ENCODE measurements at regions not wholly inside any gene's neighbourhood (a gene's known extent, or its start where the extent isn't known, plus 50 kb on each side); places are given as distances from the start of the nearest gene placed in this dataset.
"Not testable (repeated sequence)": the region's sequence is repeated elsewhere in the genome, so short reads cannot be mapped to it uniquely, and the experiment has no call there.

DNA sequence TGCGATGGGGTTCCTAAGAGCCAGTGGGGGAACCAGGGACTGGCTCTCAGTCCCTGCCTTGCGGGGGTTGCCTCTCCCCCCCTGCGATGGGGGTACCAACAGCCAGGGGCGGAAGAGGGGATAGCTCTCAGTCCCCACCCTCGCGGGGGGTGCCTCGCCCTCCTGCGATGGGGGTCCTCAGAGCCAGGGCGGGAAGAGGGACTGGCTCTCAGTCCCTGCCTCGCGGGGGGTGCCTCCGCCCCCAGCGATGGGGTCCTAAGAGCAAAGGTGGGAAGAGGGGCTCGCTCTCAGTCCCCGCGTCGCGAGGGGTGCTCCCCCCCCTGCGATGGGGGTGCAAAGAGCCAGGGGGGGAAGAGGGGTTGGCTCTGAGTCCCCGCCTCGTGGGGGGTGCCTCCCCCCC, 162.0 kb downstream of the ATP6V0E2 start:
- not testable (repeated sequence) for H3K4me1 Mint-ChIP-seq (ENCODE audit: low read depth); H3K36me3 Mint-ChIP-seq (ENCODE audit: low read depth); H3K27me3 Mint-ChIP-seq (ENCODE audit: insufficient read depth); H3K27ac Mint-ChIP-seq; H3K9me3 Mint-ChIP-seq; DNase-seq; H3K4me3 Mint-ChIP-seq

DNA sequence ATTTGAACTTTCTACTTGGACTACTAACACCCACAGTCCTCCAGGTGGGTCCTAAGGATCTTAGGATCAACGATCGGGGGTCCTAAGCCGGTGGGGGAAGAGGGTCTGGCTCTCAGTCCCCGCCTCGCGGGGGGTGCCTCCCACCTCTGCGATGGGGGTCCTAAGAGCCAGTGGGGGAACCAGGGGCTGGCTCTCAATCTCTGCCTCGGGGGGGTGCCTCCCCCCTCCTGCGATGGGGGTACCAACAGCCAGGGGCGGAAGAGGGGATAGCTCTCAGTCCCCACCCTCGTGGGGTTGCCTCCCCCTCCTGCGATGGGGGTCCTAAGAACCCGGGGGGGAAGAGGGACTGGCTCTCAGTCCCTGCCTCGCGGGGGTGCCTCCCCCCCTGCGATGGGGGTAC, 165.3 kb downstream of the ATP6V0E2 start:
- H3K36me3 Mint-ChIP-seq (ENCODE audit: low read depth); DNase-seq; H3K9me3 Mint-ChIP-seq; H3K27ac Mint-ChIP-seq; H3K4me1 Mint-ChIP-seq (ENCODE audit: low read depth); H3K27me3 Mint-ChIP-seq (ENCODE audit: insufficient read depth); H3K4me3 Mint-ChIP-seq: not testable (repeated sequence)

DNA sequence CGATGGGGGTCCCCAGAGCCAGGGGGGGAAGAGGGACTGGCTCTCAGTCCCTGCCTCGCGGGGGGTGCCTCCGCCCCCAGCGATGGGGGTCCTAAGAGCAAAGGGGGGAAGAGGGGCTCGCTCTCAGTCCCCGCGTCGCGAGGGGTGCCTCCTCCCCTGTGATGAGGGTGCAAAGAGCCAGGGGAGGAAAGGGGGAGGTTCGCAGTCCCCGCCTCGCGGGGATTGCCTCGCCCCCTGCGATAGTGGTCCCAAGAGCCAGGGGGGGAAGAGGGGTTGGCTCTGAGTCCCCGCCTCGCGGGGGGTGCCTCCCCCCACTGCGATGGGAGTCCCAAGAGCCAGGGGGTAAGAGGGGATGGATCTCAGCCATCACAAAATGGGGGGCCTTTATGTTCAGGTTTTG, 168.5 kb downstream of the ATP6V0E2 start:
- H3K4me1 Mint-ChIP-seq (ENCODE audit: low read depth); DNase-seq; H3K27me3 Mint-ChIP-seq (ENCODE audit: insufficient read depth); H3K9me3 Mint-ChIP-seq; H3K4me3 Mint-ChIP-seq; H3K36me3 Mint-ChIP-seq (ENCODE audit: low read depth); H3K27ac Mint-ChIP-seq: not testable (repeated sequence)

DNA sequence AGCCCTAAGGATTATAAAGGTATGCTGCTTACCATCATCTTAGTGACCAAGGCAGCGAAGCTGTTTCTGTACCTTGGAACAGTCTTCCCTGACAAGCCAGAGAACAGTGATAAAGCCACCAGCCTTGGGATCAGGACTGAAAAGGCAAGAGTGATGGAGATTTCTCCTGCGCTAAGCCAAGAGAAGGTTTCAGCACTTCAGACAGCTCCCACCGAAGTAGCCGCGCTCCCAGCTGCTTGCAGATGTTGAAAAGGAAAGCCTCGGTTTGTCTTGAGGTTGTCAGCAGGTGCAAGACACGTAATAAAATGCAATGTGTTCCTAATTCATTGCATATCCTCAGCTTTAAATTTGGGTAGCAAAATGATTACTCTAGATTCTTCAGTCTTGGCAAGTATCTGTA, 171.0 kb downstream of the ATP6V0E2 start:
- not testable (repeated sequence) for H3K9me3 Mint-ChIP-seq; H3K27ac Mint-ChIP-seq; H3K27me3 Mint-ChIP-seq (ENCODE audit: insufficient read depth); H3K4me3 Mint-ChIP-seq; H3K36me3 Mint-ChIP-seq (ENCODE audit: low read depth); DNase-seq; H3K4me1 Mint-ChIP-seq (ENCODE audit: low read depth)

DNA sequence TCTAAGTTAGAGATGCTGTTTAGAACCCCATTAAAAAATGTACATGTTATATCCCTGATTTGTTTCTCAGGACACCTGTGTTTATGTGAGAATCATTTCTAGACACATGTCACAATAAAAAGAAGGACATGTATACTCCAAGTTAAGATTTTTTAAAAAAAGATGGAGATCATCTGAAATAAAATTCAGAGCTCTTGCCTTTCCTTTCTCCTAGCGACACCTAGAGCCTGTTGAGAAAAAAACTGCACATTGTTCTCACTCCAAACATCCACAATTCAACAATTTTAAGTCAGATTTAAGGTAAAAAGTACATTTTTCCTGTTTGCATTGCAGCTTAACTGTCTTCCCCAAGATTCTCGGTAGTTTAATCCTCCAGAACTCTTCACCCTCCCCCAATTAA, 171.8 kb downstream of the ATP6V0E2 start:
- H3K27ac Mint-ChIP-seq; H3K9me3 Mint-ChIP-seq; H3K27me3 Mint-ChIP-seq (ENCODE audit: insufficient read depth); H3K4me3 Mint-ChIP-seq; H3K36me3 Mint-ChIP-seq (ENCODE audit: low read depth); H3K4me1 Mint-ChIP-seq (ENCODE audit: low read depth): not testable (repeated sequence)
- peak; percentile 3 for DNase-seq
- TF ChIP-seq, protein P1, sequence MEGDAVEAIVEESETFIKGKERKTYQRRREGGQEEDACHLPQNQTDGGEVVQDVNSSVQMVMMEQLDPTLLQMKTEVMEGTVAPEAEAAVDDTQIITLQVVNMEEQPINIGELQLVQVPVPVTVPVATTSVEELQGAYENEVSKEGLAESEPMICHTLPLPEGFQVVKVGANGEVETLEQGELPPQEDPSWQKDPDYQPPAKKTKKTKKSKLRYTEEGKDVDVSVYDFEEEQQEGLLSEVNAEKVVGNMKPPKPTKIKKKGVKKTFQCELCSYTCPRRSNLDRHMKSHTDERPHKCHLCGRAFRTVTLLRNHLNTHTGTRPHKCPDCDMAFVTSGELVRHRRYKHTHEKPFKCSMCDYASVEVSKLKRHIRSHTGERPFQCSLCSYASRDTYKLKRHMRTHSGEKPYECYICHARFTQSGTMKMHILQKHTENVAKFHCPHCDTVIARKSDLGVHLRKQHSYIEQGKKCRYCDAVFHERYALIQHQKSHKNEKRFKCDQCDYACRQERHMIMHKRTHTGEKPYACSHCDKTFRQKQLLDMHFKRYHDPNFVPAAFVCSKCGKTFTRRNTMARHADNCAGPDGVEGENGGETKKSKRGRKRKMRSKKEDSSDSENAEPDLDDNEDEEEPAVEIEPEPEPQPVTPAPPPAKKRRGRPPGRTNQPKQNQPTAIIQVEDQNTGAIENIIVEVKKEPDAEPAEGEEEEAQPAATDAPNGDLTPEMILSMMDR (IDR thresholded peaks at IDR 0.05): peak; percentile 52; the same call in 1 of the 2 replicates

DNA sequence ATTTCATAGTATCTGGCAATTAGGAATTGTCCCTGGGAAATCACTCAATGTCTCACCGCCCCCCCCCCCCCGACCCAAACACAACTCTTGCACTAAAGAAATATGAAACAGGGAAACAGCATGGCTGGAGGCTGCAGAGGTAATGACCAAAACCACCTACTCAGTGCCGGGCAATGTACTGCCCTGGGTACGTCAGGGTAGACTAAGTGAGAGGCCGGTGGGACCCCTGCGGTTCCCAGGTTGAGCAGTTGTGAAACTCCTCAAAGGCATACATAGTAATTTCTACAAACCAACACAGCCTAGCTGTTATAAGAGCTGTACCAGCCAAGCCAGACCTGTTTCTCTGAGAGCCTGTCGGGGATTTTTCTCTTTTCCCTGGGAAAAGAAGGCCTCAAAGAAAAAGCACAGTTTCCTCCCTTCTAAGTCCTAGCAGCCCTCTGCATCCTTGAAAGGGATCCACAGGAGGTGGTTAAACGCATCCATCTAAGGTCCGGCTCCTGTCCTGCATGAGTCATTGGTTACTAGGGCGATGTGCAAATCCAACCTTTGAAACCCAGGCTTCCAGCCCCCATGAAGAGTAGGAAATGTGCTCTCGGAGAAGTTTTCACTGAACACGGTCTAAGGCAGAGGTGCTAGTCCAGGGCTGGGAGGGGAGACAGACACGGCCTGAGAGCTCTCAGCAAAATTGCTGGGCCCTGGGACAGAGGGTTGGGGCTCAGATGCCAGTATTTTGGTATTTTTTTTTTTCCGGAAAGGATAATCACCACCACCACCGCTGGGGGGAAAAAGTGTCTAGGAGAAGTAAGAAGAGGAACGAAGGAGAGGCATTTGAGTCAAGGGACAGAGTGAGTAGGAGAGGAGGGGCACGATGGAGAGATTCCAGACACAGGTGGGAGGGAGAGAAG, 172.8 kb downstream of the ATP6V0E2 start:
- not testable (repeated sequence) for H3K9me3 Mint-ChIP-seq; DNase-seq; H3K27me3 Mint-ChIP-seq (ENCODE audit: insufficient read depth); H3K27ac Mint-ChIP-seq; H3K4me3 Mint-ChIP-seq; H3K36me3 Mint-ChIP-seq (ENCODE audit: low read depth); H3K4me1 Mint-ChIP-seq (ENCODE audit: low read depth)

DNA sequence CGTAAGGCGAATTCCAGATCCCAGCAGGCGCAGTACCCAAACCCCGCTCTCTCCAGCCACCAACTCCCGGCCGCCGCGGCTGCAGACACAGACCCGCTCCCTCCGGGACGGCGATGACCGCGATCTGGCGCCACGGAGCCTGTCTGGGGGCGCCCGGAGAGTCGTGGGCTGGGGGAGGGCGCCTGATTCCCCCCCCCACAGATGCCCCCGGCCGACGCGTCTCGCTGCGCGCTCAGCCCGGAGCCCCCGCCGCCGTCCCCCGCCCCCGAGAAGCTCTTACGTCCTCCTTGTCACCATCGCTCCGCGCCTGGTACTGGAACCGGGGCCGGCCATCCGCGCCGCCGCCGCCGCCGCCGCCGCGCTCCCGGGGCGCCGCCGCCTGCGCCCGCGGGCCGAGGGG, 173.6 kb downstream of the ATP6V0E2 start:
- not testable (repeated sequence) for H3K9me3 Mint-ChIP-seq; H3K27me3 Mint-ChIP-seq (ENCODE audit: insufficient read depth); H3K4me3 Mint-ChIP-seq

DNA sequence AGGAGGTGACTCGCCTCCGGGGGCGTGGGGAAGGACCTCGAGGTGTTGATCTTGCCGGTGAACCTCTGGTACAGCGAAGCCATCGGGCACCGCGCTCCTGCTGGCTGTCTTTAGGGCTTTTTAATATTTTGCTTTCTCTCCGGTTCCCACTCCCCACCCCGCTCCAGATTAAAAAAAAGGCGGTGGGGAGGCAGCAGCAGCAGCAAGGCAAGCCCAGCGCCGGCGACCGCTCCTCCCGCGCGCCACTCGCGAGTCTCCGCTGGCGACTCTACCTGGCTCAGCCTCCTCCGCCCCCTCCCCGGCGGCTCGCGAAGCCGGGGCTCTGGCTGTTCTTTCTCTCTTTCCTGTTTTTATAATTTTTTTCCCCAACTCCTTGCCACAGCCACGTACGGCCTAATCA, 174.0 kb downstream of the ATP6V0E2 start:
- not testable (repeated sequence) for H3K4me1 Mint-ChIP-seq (ENCODE audit: low read depth); H3K9me3 Mint-ChIP-seq; H3K27me3 Mint-ChIP-seq (ENCODE audit: insufficient read depth); DNase-seq; H3K36me3 Mint-ChIP-seq (ENCODE audit: low read depth); H3K4me3 Mint-ChIP-seq; H3K27ac Mint-ChIP-seq

More for the DNA sequence above, 173.6 kb downstream of the ATP6V0E2 start:
- H3K4me1 Mint-ChIP-seq (ENCODE audit: low read depth); H3K27ac Mint-ChIP-seq; H3K36me3 Mint-ChIP-seq (ENCODE audit: low read depth); DNase-seq: not testable (repeated sequence)

DNA sequence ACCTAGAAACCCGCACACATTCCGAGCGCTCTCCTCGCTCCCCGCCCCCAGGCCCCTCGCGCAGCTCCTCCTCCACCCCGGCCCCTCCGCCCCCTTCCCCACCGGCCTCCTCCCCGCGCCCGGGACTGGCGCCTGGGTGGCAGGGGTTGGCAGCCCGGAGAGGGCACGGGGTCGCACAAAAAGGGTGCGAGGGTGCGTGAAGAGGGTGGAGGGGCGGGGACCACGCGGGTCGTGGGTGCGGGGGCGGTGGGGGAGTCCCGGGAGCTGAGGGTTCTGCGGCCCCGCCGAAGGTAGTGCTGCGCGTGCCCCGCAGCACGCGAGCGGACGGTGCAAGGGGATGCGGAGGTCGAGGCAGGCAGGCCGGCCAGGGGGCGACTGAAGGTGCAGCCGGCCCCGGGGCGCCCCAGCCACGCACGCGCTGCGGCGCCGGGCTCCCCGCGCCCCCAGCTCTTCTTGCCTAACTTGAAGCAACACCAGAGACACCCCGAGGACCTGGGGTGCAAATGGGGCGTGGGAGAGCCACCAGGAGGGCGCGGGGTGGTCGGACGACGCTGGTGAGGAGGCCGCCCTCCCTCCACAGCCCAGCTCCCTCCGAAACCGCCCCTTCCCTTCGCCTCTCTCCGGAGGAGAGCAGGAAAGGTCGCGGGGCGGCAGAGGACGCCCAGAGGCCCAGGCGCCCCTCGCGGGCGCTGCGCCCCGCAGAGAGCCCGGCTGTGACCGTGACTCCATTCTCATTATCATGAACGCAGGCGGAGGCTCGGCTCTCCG, 174.7 kb downstream of the ATP6V0E2 start:
- not testable (repeated sequence) for DNase-seq; H3K27ac Mint-ChIP-seq; H3K27me3 Mint-ChIP-seq (ENCODE audit: insufficient read depth); H3K4me1 Mint-ChIP-seq (ENCODE audit: low read depth); H3K9me3 Mint-ChIP-seq; H3K36me3 Mint-ChIP-seq (ENCODE audit: low read depth); H3K4me3 Mint-ChIP-seq

DNA sequence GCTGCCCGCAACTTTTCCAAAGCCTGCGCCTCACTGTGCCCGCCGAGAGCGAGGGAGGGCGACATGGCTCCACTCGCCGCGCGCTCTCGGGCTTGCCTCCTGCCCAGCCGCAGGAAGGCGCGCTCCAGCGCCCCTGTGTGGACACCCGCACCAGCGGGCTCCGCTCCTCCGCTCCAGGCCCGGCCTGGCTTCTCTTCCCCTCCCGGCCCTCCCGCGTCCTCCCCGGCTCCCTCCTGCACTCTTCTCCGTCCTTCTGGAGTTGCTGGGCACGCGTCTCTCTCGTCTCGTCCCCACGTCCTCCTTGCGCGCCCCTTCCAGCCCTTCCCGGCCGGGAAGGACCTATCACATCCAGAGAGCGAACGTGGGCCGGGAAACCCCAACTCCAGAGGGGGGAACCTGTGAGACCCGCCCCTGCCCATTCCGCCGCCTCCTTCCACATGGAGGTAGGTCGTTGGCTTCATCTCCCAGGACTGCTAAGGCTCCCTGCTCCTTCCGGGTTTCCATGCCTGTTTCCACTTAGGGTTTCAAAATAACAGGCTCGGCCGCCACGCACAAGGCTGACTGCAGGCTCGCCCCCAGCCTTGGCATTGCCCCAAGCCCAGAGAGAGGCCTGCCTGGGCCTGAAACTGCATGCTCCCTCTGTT, 175.4 kb downstream of the ATP6V0E2 start:
- not testable (repeated sequence) for H3K36me3 Mint-ChIP-seq (ENCODE audit: low read depth); H3K9me3 Mint-ChIP-seq; DNase-seq; H3K4me3 Mint-ChIP-seq; H3K4me1 Mint-ChIP-seq (ENCODE audit: low read depth); H3K27ac Mint-ChIP-seq; H3K27me3 Mint-ChIP-seq (ENCODE audit: insufficient read depth)

DNA sequence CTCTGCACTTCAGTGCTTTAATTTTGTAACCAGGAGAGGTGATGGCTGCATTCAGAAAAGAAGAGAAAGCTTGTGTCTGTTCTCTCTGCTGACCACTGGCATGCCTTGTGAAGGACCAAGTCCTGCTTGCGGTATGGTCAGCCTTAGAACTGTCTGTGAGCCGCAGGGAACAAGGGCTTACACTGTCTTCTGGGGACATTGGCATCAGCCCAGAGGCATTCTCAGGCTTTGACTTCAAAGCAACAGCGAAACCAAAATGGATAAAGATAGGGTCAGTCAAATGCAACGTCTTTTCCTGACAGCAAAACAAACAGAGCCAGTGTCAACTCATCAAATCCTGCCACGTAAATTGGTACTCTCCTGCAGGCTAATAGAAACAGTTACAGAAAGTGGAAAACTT, 179.6 kb downstream of the ATP6V0E2 start:
- not testable (repeated sequence) for DNase-seq; H3K9me3 Mint-ChIP-seq; H3K4me1 Mint-ChIP-seq (ENCODE audit: low read depth); H3K36me3 Mint-ChIP-seq (ENCODE audit: low read depth); H3K4me3 Mint-ChIP-seq; H3K27me3 Mint-ChIP-seq (ENCODE audit: insufficient read depth); H3K27ac Mint-ChIP-seq

DNA sequence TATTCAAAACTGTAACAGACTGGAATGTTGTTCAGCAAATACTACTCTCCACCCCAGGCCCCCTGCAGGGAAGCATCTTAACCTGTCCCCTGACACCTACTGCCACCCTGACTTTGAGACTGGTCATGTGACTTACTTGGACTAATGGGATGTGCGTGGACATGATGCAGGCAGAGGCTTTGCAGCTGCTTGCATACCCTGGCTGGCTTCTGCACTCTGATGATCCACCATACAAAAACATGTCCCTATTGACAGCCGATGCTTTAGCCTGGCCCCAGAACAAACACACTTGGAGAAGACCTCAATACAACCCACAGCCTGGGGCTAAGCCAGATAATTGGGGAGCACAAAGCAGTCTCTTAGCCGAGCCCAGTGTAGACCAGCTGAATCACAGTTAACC, 180.5 kb downstream of the ATP6V0E2 start:
- H3K27ac Mint-ChIP-seq; DNase-seq; H3K9me3 Mint-ChIP-seq; H3K36me3 Mint-ChIP-seq (ENCODE audit: low read depth); H3K4me1 Mint-ChIP-seq (ENCODE audit: low read depth); H3K27me3 Mint-ChIP-seq (ENCODE audit: insufficient read depth); H3K4me3 Mint-ChIP-seq: not testable (repeated sequence)

Measured in HFFc6 (cell line).